Stimulated activated CD8-positive, alpha-beta memory T cell treated with anti-CD3 and anti-CD28 coated beads, Interleukin-12 subunit alpha, Interleukin-12 subunit beta, amount 100 ng/mL, for 4 hours (primary cell): ENCODE measurements at regions not wholly inside any gene's neighbourhood (a gene's known extent, or its start where the extent isn't known, plus 50 kb on each side); places are given as distances from the start of the nearest gene placed in this dataset.

Source experiments
- DNase-seq: peaks from one replicate; pipeline ENCODE4 v3.0.0-alpha.2; 2020; ENCODE audit warnings: low read depth

GRCh38 chr2:57516698-57517340 lies 529.8 kb upstream of the VRK2 start:
- no peak for DNase-seq

GRCh38 chr2:57523304-57523703 lies 523.3 kb upstream of the VRK2 start:
- DNase-seq, result no peak

- no peak for DNase-seq
Observed at GRCh38 chr2:57527685-57528084, 518.9 kb upstream of the VRK2 start.

GRCh38 chr2:57528499-57528898 lies 518.1 kb upstream of the VRK2 start:
- DNase-seq, result no peak

GRCh38 chr2:57534358-57534757 lies 512.2 kb upstream of the VRK2 start:
- no peak for DNase-seq

- no peak for DNase-seq
Observed at GRCh38 chr2:57536535-57537231, 509.9 kb upstream of the VRK2 start.

- no peak for DNase-seq
Observed at GRCh38 chr2:57539761-57540160, 506.8 kb upstream of the VRK2 start.

GRCh38 chr2:57542081-57542480 lies 504.5 kb upstream of the VRK2 start:
- no peak for DNase-seq

GRCh38 chr2:57543211-57543610 lies 503.4 kb upstream of the VRK2 start:
- DNase-seq, result no peak

- no peak for DNase-seq
Observed at GRCh38 chr2:57544624-57545023, 502.0 kb upstream of the VRK2 start.

GRCh38 chr2:57546478-57546877 lies 500.1 kb upstream of the VRK2 start:
- no peak for DNase-seq

- DNase-seq, result no peak
Observed at GRCh38 chr2:57549642-57550102, 496.9 kb upstream of the VRK2 start.

- no peak for DNase-seq
Observed at GRCh38 chr2:57550912-57551311, 495.7 kb upstream of the VRK2 start.

GRCh38 chr2:57552885-57553284 lies 493.7 kb upstream of the VRK2 start:
- DNase-seq, result no peak

- no peak for DNase-seq
Observed at GRCh38 chr2:57554348-57554747, 492.3 kb upstream of the VRK2 start.

- DNase-seq, result no peak
Observed at GRCh38 chr2:57558312-57558711, 488.3 kb upstream of the VRK2 start.

- no peak for DNase-seq
Observed at GRCh38 chr2:57562495-57562894, 484.1 kb upstream of the VRK2 start.

GRCh38 chr2:57563015-57563414 lies 483.6 kb upstream of the VRK2 start:
- no peak for DNase-seq

GRCh38 chr2:57567245-57567644 lies 479.4 kb upstream of the VRK2 start:
- no peak for DNase-seq

GRCh38 chr2:57569396-57569795 lies 477.2 kb upstream of the VRK2 start:
- DNase-seq, result no peak

- DNase-seq, result no peak
Observed at GRCh38 chr2:57570961-57571360, 475.6 kb upstream of the VRK2 start.

- no peak for DNase-seq
Observed at GRCh38 chr2:57575700-57576268, 470.8 kb upstream of the VRK2 start.

GRCh38 chr2:57576983-57577382 lies 469.6 kb upstream of the VRK2 start:
- DNase-seq, result no peak

- DNase-seq, result no peak
Observed at GRCh38 chr2:57597940-57598339, 448.7 kb upstream of the VRK2 start.
